Right hindlimb (tissue), 1 donor: ENCODE measurements at regions not wholly inside any gene's neighbourhood (a gene's known extent, or its start where the extent isn't known, plus 50 kb on each side); places are given as distances from the start of the nearest gene placed in this dataset.
A peak's percentile ranks its signal among the peaks of the same experiment; 100 is the strongest.

Experiments
- DNase-seq: peaks from one replicate; pipeline ENCODE4 v3.0.0-alpha.2; 2018

GRCh38 chr2:198782734-198783133 is 675.0 kb downstream of the SATB2 start:
- DNase-seq, result no peak

GRCh38 chr2:198776616-198777406 is 680.9 kb downstream of the SATB2 start:
- no peak for DNase-seq

- no peak for DNase-seq
Measured at GRCh38 chr2:198775737-198776136, 682.0 kb downstream of the SATB2 start.

- DNase-seq, result no peak
Measured at GRCh38 chr2:198774576-198774975, 683.2 kb downstream of the SATB2 start.

GRCh38 chr2:198767694-198768093 is 690.0 kb downstream of the SATB2 start:
- no peak for DNase-seq

- DNase-seq, result no peak
Measured at GRCh38 chr2:198763793-198764192, 693.9 kb downstream of the SATB2 start.

- peak; percentile 34 for DNase-seq
Measured at GRCh38 chr2:198762441-198762840, 695.3 kb downstream of the SATB2 start.

- no peak for DNase-seq
Measured at GRCh38 chr2:198757069-198757468, 700.7 kb downstream of the SATB2 start.

GRCh38 chr2:198756166-198756565 is 701.6 kb downstream of the SATB2 start:
- DNase-seq, result no peak

- DNase-seq, result no peak
Measured at GRCh38 chr2:198753101-198753500, 704.6 kb downstream of the SATB2 start.

- DNase-seq, result no peak
Measured at GRCh38 chr2:198749364-198749763, 708.4 kb downstream of the SATB2 start.

GRCh38 chr2:198731842-198732399 is 725.8 kb downstream of the SATB2 start:
- no peak for DNase-seq

GRCh38 chr2:198720266-198720665 is 737.5 kb downstream of the SATB2 start:
- no peak for DNase-seq

GRCh38 chr2:198717451-198717850 is 740.3 kb downstream of the SATB2 start:
- DNase-seq, result no peak

- DNase-seq, result no peak
Measured at GRCh38 chr2:198715302-198715835, 742.4 kb downstream of the SATB2 start.

GRCh38 chr2:198712485-198712884 is 745.3 kb downstream of the SATB2 start:
- DNase-seq, result no peak

GRCh38 chr2:198711484-198711883 is 746.3 kb downstream of the SATB2 start:
- DNase-seq, result no peak

GRCh38 chr2:198710562-198710961 is 747.2 kb downstream of the SATB2 start:
- DNase-seq, result no peak

GRCh38 chr2:198706476-198707082 is 751.2 kb downstream of the SATB2 start:
- no peak for DNase-seq

GRCh38 chr2:198703281-198703680 is 754.5 kb downstream of the SATB2 start:
- DNase-seq, result no peak

- DNase-seq, result no peak
Measured at GRCh38 chr2:198702796-198703195, 754.9 kb downstream of the SATB2 start.

GRCh38 chr2:198701481-198701880 is 756.3 kb downstream of the SATB2 start:
- DNase-seq, result no peak

GRCh38 chr2:198700319-198700718 is 757.4 kb downstream of the SATB2 start:
- no peak for DNase-seq

- DNase-seq, result no peak
Measured at GRCh38 chr2:198698230-198698629, 759.5 kb downstream of the SATB2 start.
